ENCODE measurements at regions not wholly inside any gene's neighbourhood (a gene's known extent, or its start where the extent isn't known, plus 50 kb on each side); places are given as distances from the start of the nearest gene placed in this dataset.

DNA sequence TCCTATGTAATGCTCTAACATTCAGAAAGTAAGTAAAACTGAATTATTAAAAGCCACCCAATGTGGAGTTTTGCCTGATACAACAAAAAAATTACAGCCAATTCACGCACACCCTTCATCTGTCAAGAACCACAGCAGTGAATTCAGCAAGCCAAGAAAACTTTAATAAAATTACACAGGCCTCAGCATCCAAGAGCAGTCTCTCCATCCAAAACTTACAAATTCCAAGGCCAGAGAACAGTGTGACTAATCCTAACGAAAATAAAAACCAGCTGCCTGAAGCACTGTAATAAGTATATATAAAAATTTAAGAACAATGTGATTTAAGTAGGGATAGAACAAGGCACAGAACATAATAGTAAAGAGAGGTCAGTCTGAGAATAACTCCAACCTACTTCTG is 54.2 kb downstream of the SIX6 start:
- DNase-seq (ENCODE audit: low read depth in 4 of 4, low spot score in 3 of 4), result no peak

GRCh38 chr14:60565211-60565610 is 56.3 kb downstream of the SIX6 start:
- DNase-seq (ENCODE audit: low read depth in 4 of 4, low spot score in 3 of 4), result no peak

GRCh38 chr14:60566101-60566500 is 57.2 kb downstream of the SIX6 start:
- DNase-seq (ENCODE audit: low read depth in 4 of 4, low spot score in 3 of 4), result no peak

- no peak for DNase-seq (ENCODE audit: low read depth in 4 of 4, low spot score in 3 of 4)
These were observed 65.1 kb downstream of the SIX6 start for GRCh38 chr14:60573943-60574495.

DNA sequence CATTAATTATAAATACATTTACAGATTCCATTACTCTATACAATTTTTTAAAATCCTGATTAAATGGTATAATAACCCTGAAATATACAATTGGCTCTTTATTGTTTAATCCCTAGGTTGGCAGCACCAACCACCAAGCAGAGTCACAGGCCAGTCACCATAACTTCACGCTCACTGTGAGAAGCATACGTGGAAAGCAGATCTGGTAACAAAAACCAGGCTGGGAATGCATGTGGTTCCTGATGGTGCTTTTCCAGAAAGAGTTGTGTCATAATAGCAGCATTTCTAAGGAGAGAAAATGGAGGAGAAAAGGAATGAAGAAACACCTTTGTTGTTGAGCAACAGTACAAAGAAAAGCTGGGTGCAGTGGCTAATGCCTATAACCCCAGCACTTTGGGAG is 66.1 kb downstream of the SIX6 start:
- no peak for DNase-seq (ENCODE audit: low read depth in 4 of 4, low spot score in 3 of 4)

GRCh38 chr14:60585676-60586075 is 63.6 kb downstream of the SIX1 start:
- DNase-seq (ENCODE audit: low read depth in 4 of 4, low spot score in 3 of 4), result no peak

GRCh38 chr14:60589442-60589841 is 59.8 kb downstream of the SIX1 start:
- no peak for DNase-seq (ENCODE audit: low read depth in 4 of 4, low spot score in 3 of 4)

- peak in 2 of 4 donors; percentile 4 to 12 for DNase-seq (ENCODE audit: low read depth in 4 of 4, low spot score in 3 of 4)
These were observed 58.3 kb downstream of the SIX1 start for GRCh38 chr14:60590991-60591414.
